ENCODE measurements at regions not wholly inside any gene's neighbourhood (a gene's known extent, or its start where the extent isn't known, plus 50 kb on each side); places are given as distances from the start of the nearest gene placed in this dataset.

- TF ChIP-seq POLR2AphosphoS5 (IDR thresholded peaks at IDR 0.05) (no peak), SMC3 (conservative IDR thresholded peaks at IDR 0.05; ENCODE audit: poor library complexity) (no peak), TAF1 (IDR thresholded peaks at IDR 0.05; ENCODE audit: low read depth) (no peak)
These were observed 262.3 kb upstream of the MTNR1B start (continued) for GRCh38 chr11:92707173-92707619.

DNA sequence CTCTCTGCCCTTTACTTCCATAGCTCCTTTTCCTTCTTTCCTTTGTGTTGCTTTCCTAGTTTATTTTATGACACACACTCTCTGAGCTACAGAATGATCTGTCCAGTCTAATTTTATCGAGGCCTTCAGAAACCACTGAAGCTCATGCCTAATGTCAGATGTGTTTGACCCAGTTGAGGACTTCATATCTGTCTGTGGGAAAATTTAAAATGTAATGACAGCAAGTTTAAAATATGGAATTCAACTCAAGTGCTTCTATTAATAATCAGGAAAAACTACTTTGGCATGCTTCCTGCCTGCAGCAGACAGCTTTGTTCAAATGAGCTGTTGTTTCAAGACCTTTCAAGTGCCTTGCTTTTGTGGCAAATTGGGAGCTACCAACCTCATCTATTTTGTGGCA, 261.8 kb upstream of the MTNR1B start:
- Histone ChIP-seq H3K9ac (ENCODE audit: low read length) (no peak overlapping the region), H3K36me3 (ENCODE audit: insufficient read depth, low read length) (no peaks in the 10 kb centered on the region), H3K4me3 (ENCODE audit: low read length) (no peak overlapping the region), H2AFZ (ENCODE audit: low read depth, low read length) (no peak overlapping the region), H3K27ac (ENCODE audit: low read length) (no peak overlapping the region), H3K27me3 (ENCODE audit: insufficient read depth, low read depth, low read length) (no peaks in the 10 kb centered on the region), H3K4me2 (ENCODE audit: low read length) (no peak overlapping the region), H3F3A (ENCODE audit: insufficient read depth, low read length, poor library complexity, severe bottlenecking) (no peaks in the 10 kb centered on the region), H3K9me2 (ENCODE audit: insufficient read depth, low read length) (no peaks in the 10 kb centered on the region), H4K20me1 (ENCODE audit: insufficient read depth) (no peaks in the 10 kb centered on the region), H3K9me3 (ENCODE audit: low read length) (no peaks in the 10 kb centered on the region), H3K79me2 (replicated peaks; ENCODE audit: insufficient read depth, low read length) (no peaks in the 10 kb centered on the region)
- no peak for TF ChIP-seq EZH2 (IDR thresholded peaks at IDR 0.05; ENCODE audit: borderline replicate concordance, insufficient read depth, low read length, poor library complexity, severe bottlenecking)
- no peak for TF ChIP-seq SMC3 (conservative IDR thresholded peaks at IDR 0.05; ENCODE audit: poor library complexity)
- no peak for TF ChIP-seq MXI1 (conservative IDR thresholded peaks at IDR 0.05; ENCODE audit: poor library complexity, severe bottlenecking)
- no peak for TF ChIP-seq POLR2AphosphoS5 (IDR thresholded peaks at IDR 0.05)
- no peak for TF ChIP-seq TAF1 (IDR thresholded peaks at IDR 0.05; ENCODE audit: low read depth)
- TF ChIP-seq, protein P1, sequence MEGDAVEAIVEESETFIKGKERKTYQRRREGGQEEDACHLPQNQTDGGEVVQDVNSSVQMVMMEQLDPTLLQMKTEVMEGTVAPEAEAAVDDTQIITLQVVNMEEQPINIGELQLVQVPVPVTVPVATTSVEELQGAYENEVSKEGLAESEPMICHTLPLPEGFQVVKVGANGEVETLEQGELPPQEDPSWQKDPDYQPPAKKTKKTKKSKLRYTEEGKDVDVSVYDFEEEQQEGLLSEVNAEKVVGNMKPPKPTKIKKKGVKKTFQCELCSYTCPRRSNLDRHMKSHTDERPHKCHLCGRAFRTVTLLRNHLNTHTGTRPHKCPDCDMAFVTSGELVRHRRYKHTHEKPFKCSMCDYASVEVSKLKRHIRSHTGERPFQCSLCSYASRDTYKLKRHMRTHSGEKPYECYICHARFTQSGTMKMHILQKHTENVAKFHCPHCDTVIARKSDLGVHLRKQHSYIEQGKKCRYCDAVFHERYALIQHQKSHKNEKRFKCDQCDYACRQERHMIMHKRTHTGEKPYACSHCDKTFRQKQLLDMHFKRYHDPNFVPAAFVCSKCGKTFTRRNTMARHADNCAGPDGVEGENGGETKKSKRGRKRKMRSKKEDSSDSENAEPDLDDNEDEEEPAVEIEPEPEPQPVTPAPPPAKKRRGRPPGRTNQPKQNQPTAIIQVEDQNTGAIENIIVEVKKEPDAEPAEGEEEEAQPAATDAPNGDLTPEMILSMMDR (IDR thresholded peaks at IDR 0.05; ENCODE audit: poor library complexity, severe bottlenecking), result no peak
- TF ChIP-seq REST (IDR thresholded peaks at IDR 0.05; ENCODE audit: borderline replicate concordance), result no peak
- TF ChIP-seq EP300 (conservative IDR thresholded peaks at IDR 0.05; ENCODE audit: poor library complexity, severe bottlenecking), result no peak

- TF ChIP-seq EZH2 (IDR thresholded peaks at IDR 0.05; ENCODE audit: borderline replicate concordance, insufficient read depth, low read length, poor library complexity, severe bottlenecking) (no peak), POLR2AphosphoS5 (IDR thresholded peaks at IDR 0.05) (no peak), RAD21 (conservative IDR thresholded peaks at IDR 0.05) (no peak), REST (IDR thresholded peaks at IDR 0.05; ENCODE audit: borderline replicate concordance) (no peak), EP300 (conservative IDR thresholded peaks at IDR 0.05; ENCODE audit: poor library complexity, severe bottlenecking) (no peak), SMC3 (conservative IDR thresholded peaks at IDR 0.05; ENCODE audit: poor library complexity) (no peak)
- TF ChIP-seq, protein P1 (IDR thresholded peaks at IDR 0.05; ENCODE audit: poor library complexity, severe bottlenecking), result no peak
- H3K9me3 ChIP-seq (ENCODE audit: low read length), result no peaks in the 10 kb centered on the region
- no peak overlapping the region for H3K4me3 ChIP-seq (ENCODE audit: low read length)
- H2AFZ ChIP-seq (ENCODE audit: low read depth, low read length), result no peak overlapping the region
- no peaks in the 10 kb centered on the region for H3K79me2 ChIP-seq (replicated peaks; ENCODE audit: insufficient read depth, low read length)
- no peaks in the 10 kb centered on the region for H3F3A ChIP-seq (ENCODE audit: insufficient read depth, low read length, poor library complexity, severe bottlenecking)
- no peaks in the 10 kb centered on the region for H3K36me3 ChIP-seq (ENCODE audit: insufficient read depth, low read length)
- no peak overlapping the region for H3K4me2 ChIP-seq (ENCODE audit: low read length)
- H3K27me3 ChIP-seq (ENCODE audit: insufficient read depth, low read depth, low read length), result no peaks in the 10 kb centered on the region
- H4K20me1 ChIP-seq (ENCODE audit: insufficient read depth), result no peaks in the 10 kb centered on the region
- peak overlapping the region; percentile 77 for H3K27ac ChIP-seq (ENCODE audit: low read length)
- H3K9me2 ChIP-seq (ENCODE audit: insufficient read depth, low read length), result no peaks in the 10 kb centered on the region
- H3K9ac ChIP-seq (ENCODE audit: low read length), result no peak overlapping the region
These were observed 260.1 kb upstream of the MTNR1B start for GRCh38 chr11:92709329-92709728.

Data from neural cell (in vitro differentiated cells).